GM12874 (cell line): ENCODE measurements at regions not wholly inside any gene's neighbourhood (a gene's known extent, or its start where the extent isn't known, plus 50 kb on each side); places are given as distances from the start of the nearest gene placed in this dataset.

ENCODE experiments used
- CTCF ChIP-seq: IDR thresholded peaks from 2 replicates; pipeline ENCODE4 v1.5.1; 2011; ENCODE audit warnings: low read depth, mild to moderate bottlenecking, control low read depth, low read length, moderate library complexity; ENCODE audit not compliant: insufficient read depth

GRCh38 chr6:150741633-150742200 lies 123.8 kb upstream of the MTHFD1L start:
- peak; percentile 55; the same call in 1 of the 2 replicates for TF ChIP-seq CTCF

- no peak for TF ChIP-seq CTCF
These were observed 120.8 kb upstream of the MTHFD1L start for GRCh38 chr6:150744522-150745260.

- TF ChIP-seq CTCF = no peak
These were observed 119.6 kb upstream of the MTHFD1L start for GRCh38 chr6:150745896-150746295.

- TF ChIP-seq CTCF = no peak
These were observed 118.3 kb upstream of the MTHFD1L start for GRCh38 chr6:150747155-150747554.

- TF ChIP-seq CTCF = no peak
These were observed 116.3 kb upstream of the MTHFD1L start for GRCh38 chr6:150749091-150749670.

- TF ChIP-seq CTCF = no peak
These were observed 114.2 kb upstream of the MTHFD1L start for GRCh38 chr6:150751296-150751695.

GRCh38 chr6:150752409-150752808 lies 113.1 kb upstream of the MTHFD1L start:
- no peak for TF ChIP-seq CTCF
